ENCODE measurements at regions not wholly inside any gene's neighbourhood (a gene's known extent, or its start where the extent isn't known, plus 50 kb on each side); places are given as distances from the start of the nearest gene placed in this dataset.

DNA sequence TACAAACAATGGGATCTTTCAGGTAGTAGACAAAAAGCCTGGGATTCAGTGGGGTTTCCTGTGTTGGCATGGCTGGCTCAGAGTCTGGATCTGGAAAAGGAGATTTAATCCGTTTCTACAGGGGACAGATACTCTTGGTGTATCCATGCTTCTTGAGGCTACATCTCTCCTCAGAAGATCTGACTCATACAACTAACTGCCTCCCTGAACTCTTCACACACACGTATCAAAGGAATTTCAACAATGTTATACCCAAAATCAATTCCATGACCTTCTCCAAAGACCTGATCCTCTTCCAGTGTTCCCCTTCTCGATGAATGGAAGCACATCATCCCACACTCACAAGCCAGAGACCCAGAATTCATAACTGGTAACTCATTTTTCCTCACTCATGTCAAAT, 435.3 kb upstream of the NBEA start:
- TF ChIP-seq CTCF (conservative IDR thresholded peaks at IDR 0.05), result no peak
- no peak for TF ChIP-seq EZH2 (IDR thresholded peaks at IDR 0.05; ENCODE audit: low read depth)
- CTCF ChIA-PET, result no interaction called here
- no peaks in the 10 kb centered on the region for H3K27me3 ChIP-seq (ENCODE audit: insufficient read depth, low read depth)
- H3K4me1 ChIP-seq (replicated peaks; ENCODE audit: insufficient read depth), result no peaks in the 10 kb centered on the region
- peaks cover 2% of the 10 kb centered on the region; the same call in 1 of the 2 replicates for H3K9me3 ChIP-seq (ENCODE audit: insufficient read depth, low read depth)
- intact Hi-C loops (cut with micrococcal nuclease; ENCODE audit: unreplicated experiment), result no loop called here
- no peaks in the 10 kb centered on the region for H3F3A ChIP-seq (ENCODE audit: insufficient read depth, low read depth)
- H3K79me2 ChIP-seq (ENCODE audit: low read depth), result no peaks in the 10 kb centered on the region
- no peak for DNase-seq
- POLR2A ChIA-PET (ENCODE audit: unreplicated experiment), result no interaction called here
- H4K20me1 ChIP-seq (ENCODE audit: insufficient read depth), result no peaks in the 10 kb centered on the region
- H3K27ac ChIP-seq, result no peak overlapping the region
- H3K36me3 ChIP-seq (ENCODE audit: low read depth), result no peaks in the 10 kb centered on the region
- H3K4me2 ChIP-seq, result no peak overlapping the region
- BruUV-seq (replicated peaks), result no TSS peak
- no peak overlapping the region for H3K4me3 ChIP-seq
- H3K9me2 ChIP-seq (ENCODE audit: insufficient read depth), result no peaks in the 10 kb centered on the region
- H2AFZ ChIP-seq, result no peak overlapping the region

DNA sequence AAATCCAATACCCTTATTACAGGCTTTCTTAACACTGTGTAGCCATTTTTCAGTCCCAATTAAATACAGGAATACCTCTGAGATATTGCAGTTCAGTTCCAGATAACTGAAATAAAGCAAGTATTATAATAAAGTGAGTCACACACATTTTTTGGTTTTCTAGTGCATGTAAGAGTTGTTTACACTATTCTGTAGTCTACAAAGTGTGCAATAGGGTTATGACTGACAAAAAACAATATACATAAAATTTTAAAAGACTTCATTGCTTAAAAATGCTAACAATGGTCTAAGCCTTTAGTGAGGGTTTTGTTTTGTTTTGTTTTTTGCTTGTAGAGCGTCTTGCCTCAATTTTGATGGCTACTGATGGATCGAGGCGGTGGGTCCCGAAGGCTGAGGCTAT, 434.4 kb upstream of the NBEA start:
- no peaks in the 10 kb centered on the region for H3K27me3 ChIP-seq (ENCODE audit: insufficient read depth, low read depth)
- ChIA-PET POLR2A (ENCODE audit: unreplicated experiment) (no interaction called here), CTCF (no interaction called here)
- no peaks in the 10 kb centered on the region for H4K20me1 ChIP-seq (ENCODE audit: insufficient read depth)
- TF ChIP-seq EZH2 (IDR thresholded peaks at IDR 0.05; ENCODE audit: low read depth) (no peak), CTCF (conservative IDR thresholded peaks at IDR 0.05) (no peak)
- peaks cover 2% of the 10 kb centered on the region; the same call in 1 of the 2 replicates for H3K9me3 ChIP-seq (ENCODE audit: insufficient read depth, low read depth)
- no peak overlapping the region for H3K27ac ChIP-seq
- no peaks in the 10 kb centered on the region for H3K36me3 ChIP-seq (ENCODE audit: low read depth)
- H3F3A ChIP-seq (ENCODE audit: insufficient read depth, low read depth), result no peaks in the 10 kb centered on the region
- no peak for DNase-seq
- H3K9me2 ChIP-seq (ENCODE audit: insufficient read depth), result no peaks in the 10 kb centered on the region
- H3K4me3 ChIP-seq, result no peak overlapping the region
- H2AFZ ChIP-seq, result no peak overlapping the region
- no peaks in the 10 kb centered on the region for H3K4me1 ChIP-seq (replicated peaks; ENCODE audit: insufficient read depth)
- H3K79me2 ChIP-seq (ENCODE audit: low read depth), result no peaks in the 10 kb centered on the region
- BruUV-seq (replicated peaks), result no TSS peak
- no peak overlapping the region for H3K4me2 ChIP-seq
- intact Hi-C loops (cut with micrococcal nuclease; ENCODE audit: unreplicated experiment), result no loop called here

DNA sequence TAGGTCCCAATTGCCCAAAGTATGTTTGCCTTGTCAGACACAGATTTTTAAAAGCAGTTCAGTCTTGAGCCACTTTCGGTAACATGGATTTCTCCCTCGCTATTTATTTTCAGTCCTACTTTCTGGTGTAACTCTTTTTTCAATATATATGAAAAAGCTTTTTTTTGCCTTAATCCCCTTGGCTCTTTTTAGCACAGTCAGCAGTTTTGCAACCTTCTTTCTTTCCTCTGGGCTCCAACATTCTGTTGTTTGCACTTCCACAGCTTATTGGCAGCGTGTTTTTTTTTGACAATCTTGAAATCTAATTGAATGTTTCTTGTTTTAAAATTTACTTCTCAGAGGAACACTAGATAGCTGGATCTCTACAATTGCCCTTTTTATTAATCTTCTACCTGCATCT, 429.3 kb upstream of the NBEA start:
- ChIA-PET POLR2A (ENCODE audit: unreplicated experiment) (no interaction called here), CTCF (interaction anchor here (0.6 kb wide), 1 partner anchor 357 kb away, joined by 7 read pairs; no protein-coding TSS in a partner anchor)
- no peak for DNase-seq

More for the DNA sequence above, 429.3 kb upstream of the NBEA start:
- Histone ChIP-seq H4K20me1 (ENCODE audit: insufficient read depth) (no peaks in the 10 kb centered on the region), H3K4me2 (no peak overlapping the region), H3K4me3 (no peak overlapping the region), H3K4me1 (replicated peaks; ENCODE audit: insufficient read depth) (peaks cover 4% of the 10 kb centered on the region; the same call in 1 of the 2 replicates), H3K9me3 (ENCODE audit: insufficient read depth, low read depth) (no peaks in the 10 kb centered on the region), H3K9me2 (ENCODE audit: insufficient read depth) (no peaks in the 10 kb centered on the region), H3K36me3 (ENCODE audit: low read depth) (no peaks in the 10 kb centered on the region), H2AFZ (no peak overlapping the region), H3K79me2 (ENCODE audit: low read depth) (no peaks in the 10 kb centered on the region), H3K27ac (no peak overlapping the region), H3F3A (ENCODE audit: insufficient read depth, low read depth) (no peaks in the 10 kb centered on the region), H3K27me3 (ENCODE audit: insufficient read depth, low read depth) (no peaks in the 10 kb centered on the region)
- TF ChIP-seq EZH2 (IDR thresholded peaks at IDR 0.05; ENCODE audit: low read depth) (no peak), CTCF (conservative IDR thresholded peaks at IDR 0.05) (no peak)
- intact Hi-C loops (cut with micrococcal nuclease; ENCODE audit: unreplicated experiment), result no loop called here
- no TSS peak for BruUV-seq (replicated peaks)
